Stimulated activated CD8-positive, alpha-beta memory T cell treated with anti-CD3 and anti-CD28 coated beads, Interleukin-4, amount 100 ng/mL, for 48 hours (primary cell): ENCODE measurements at regions not wholly inside any gene's neighbourhood (a gene's known extent, or its start where the extent isn't known, plus 50 kb on each side); places are given as distances from the start of the nearest gene placed in this dataset.

Experiments used
- DNase-seq: peaks from one replicate; pipeline ENCODE4 v3.0.0-alpha.2; 2020

GRCh38 chr13:62092536-62092935, 676.9 kb upstream of the PCDH20 start:
- no peak for DNase-seq

GRCh38 chr13:62088165-62088564, 672.5 kb upstream of the PCDH20 start:
- DNase-seq, result no peak

GRCh38 chr13:62087124-62087523, 671.5 kb upstream of the PCDH20 start:
- DNase-seq, result no peak

- DNase-seq, result no peak
Measured at GRCh38 chr13:62085337-62086229, 669.9 kb upstream of the PCDH20 start.

- DNase-seq, result no peak
Measured at GRCh38 chr13:62084728-62085127, 669.1 kb upstream of the PCDH20 start.

GRCh38 chr13:62067821-62068220, 652.2 kb upstream of the PCDH20 start:
- DNase-seq, result no peak

- no peak for DNase-seq
Measured at GRCh38 chr13:62065016-62065415, 649.4 kb upstream of the PCDH20 start.

- DNase-seq, result no peak
Measured at GRCh38 chr13:62061751-62062150, 646.1 kb upstream of the PCDH20 start.

GRCh38 chr13:62060570-62060969, 644.9 kb upstream of the PCDH20 start:
- DNase-seq, result no peak

- no peak for DNase-seq
Measured at GRCh38 chr13:62057286-62057685, 641.6 kb upstream of the PCDH20 start.

- DNase-seq, result no peak
Measured at GRCh38 chr13:62049992-62050391, 634.3 kb upstream of the PCDH20 start.

- DNase-seq, result no peak
Measured at GRCh38 chr13:62046512-62046911, 630.9 kb upstream of the PCDH20 start.

- no peak for DNase-seq
Measured at GRCh38 chr13:62043600-62043999, 628.0 kb upstream of the PCDH20 start.

GRCh38 chr13:62040806-62041205, 625.2 kb upstream of the PCDH20 start:
- DNase-seq, result no peak

GRCh38 chr13:62040078-62040477, 624.4 kb upstream of the PCDH20 start:
- DNase-seq, result no peak

- DNase-seq, result no peak
Measured at GRCh38 chr13:62038214-62038613, 622.6 kb upstream of the PCDH20 start.

- DNase-seq, result no peak
Measured at GRCh38 chr13:62035981-62036380, 620.3 kb upstream of the PCDH20 start.

GRCh38 chr13:62033934-62034333, 618.3 kb upstream of the PCDH20 start:
- DNase-seq, result no peak

GRCh38 chr13:62022369-62022768, 606.7 kb upstream of the PCDH20 start:
- DNase-seq, result no peak

GRCh38 chr13:62019858-62020257, 604.2 kb upstream of the PCDH20 start:
- DNase-seq, result no peak

GRCh38 chr13:62014299-62014698, 598.6 kb upstream of the PCDH20 start:
- no peak for DNase-seq

GRCh38 chr13:62003452-62003851, 587.8 kb upstream of the PCDH20 start:
- DNase-seq, result no peak

- no peak for DNase-seq
Measured at GRCh38 chr13:61994174-61994573, 578.5 kb upstream of the PCDH20 start.

- DNase-seq, result no peak
Measured at GRCh38 chr13:61989978-61990377, 574.3 kb upstream of the PCDH20 start.

- no peak for DNase-seq
Measured at GRCh38 chr13:61988810-61989209, 573.2 kb upstream of the PCDH20 start.
